HT1080 (cell line): ENCODE measurements at regions not wholly inside any gene's neighbourhood (a gene's known extent, or its start where the extent isn't known, plus 50 kb on each side); places are given as distances from the start of the nearest gene placed in this dataset.
A peak's percentile ranks its signal among the peaks of the same experiment; 100 is the strongest.
"Not testable (repeated sequence)": the region's sequence is repeated elsewhere in the genome, so short reads cannot be mapped to it uniquely, and the experiment has no call there.

Experiments
- DNase-seq: peaks from one replicate; pipeline ENCODE4 v3.0.0-alpha.2; 2015; ENCODE audit warnings: low read depth

- DNase-seq = no peak
Observed at GRCh38 chr10:33039181-33039580, 81.2 kb upstream of the ITGB1 start.

GRCh38 chr10:33038672-33039071 is 80.6 kb upstream of the ITGB1 start:
- DNase-seq = no peak

- no peak for DNase-seq
Observed at GRCh38 chr10:33037726-33038125, 79.7 kb upstream of the ITGB1 start.

GRCh38 chr10:33036670-33037069 is 78.6 kb upstream of the ITGB1 start:
- no peak for DNase-seq

GRCh38 chr10:33035411-33035810 is 77.4 kb upstream of the ITGB1 start:
- no peak for DNase-seq

GRCh38 chr10:33034931-33035330 is 76.9 kb upstream of the ITGB1 start:
- no peak for DNase-seq

GRCh38 chr10:33032654-33033151 is 74.7 kb upstream of the ITGB1 start:
- peak; percentile 80 for DNase-seq

- no peak for DNase-seq
Observed at GRCh38 chr10:33031815-33032653, 74.0 kb upstream of the ITGB1 start.

GRCh38 chr10:33031171-33031570 is 73.1 kb upstream of the ITGB1 start:
- DNase-seq = no peak

GRCh38 chr10:33028515-33028914 is 70.5 kb upstream of the ITGB1 start:
- not testable (repeated sequence) for DNase-seq

- no peak for DNase-seq
Observed at GRCh38 chr10:33027088-33027487, 69.1 kb upstream of the ITGB1 start.

GRCh38 chr10:33026422-33026821 is 68.4 kb upstream of the ITGB1 start:
- DNase-seq = no peak

- DNase-seq = no peak
Observed at GRCh38 chr10:33025910-33026309, 67.9 kb upstream of the ITGB1 start.

GRCh38 chr10:33025039-33025438 is 67.0 kb upstream of the ITGB1 start:
- no peak for DNase-seq

- DNase-seq = no peak
Observed at GRCh38 chr10:33022691-33023090, 64.7 kb upstream of the ITGB1 start.

GRCh38 chr10:33022090-33022489 is 64.1 kb upstream of the ITGB1 start:
- no peak for DNase-seq

GRCh38 chr10:33016988-33017387 is 59.0 kb upstream of the ITGB1 start:
- DNase-seq = no peak

- peak; percentile 69 for DNase-seq
Observed at GRCh38 chr10:33015761-33016547, 57.9 kb upstream of the ITGB1 start.

- not testable (repeated sequence) for DNase-seq
Observed at GRCh38 chr10:33013331-33013730, 55.3 kb upstream of the ITGB1 start.

GRCh38 chr10:33012306-33012705 is 54.3 kb upstream of the ITGB1 start:
- DNase-seq = no peak

- peak; percentile 95 for DNase-seq
Observed at GRCh38 chr10:33010132-33011037, 52.4 kb upstream of the ITGB1 start.
